K562 (cell line): ENCODE measurements at regions not wholly inside any gene's neighbourhood (a gene's known extent, or its start where the extent isn't known, plus 50 kb on each side); places are given as distances from the start of the nearest gene placed in this dataset.
"Not testable (repeated sequence)": the region's sequence is repeated elsewhere in the genome, so short reads cannot be mapped to it uniquely, and the experiment has no call there.

ENCODE experiments used
- ATAC-seq: fragments of 200-7000 bp; cut with Tn5 transposase; 3 replicates; pipeline ENCODE4 v1.9.1; 2020; ENCODE audit warnings: moderate library complexity
- BruUV-seq: library from RNA; stranded (reverse); fragments of 400-500 nt; replicated peaks from 2 replicates; lab custom pipeline; 2021; lab: Mats Ljungman, UMichigan
- CTCF ChIA-PET: fragments of 300-600 bp; formaldehyde crosslinking; extraction: SDS; loops from one replicate; lab custom pipeline; 2021; ENCODE audit warnings: low intra/inter-chr PET ratio; lab: Yijun Ruan, JAX
- POLR2A ChIA-PET: fragments of 300-600, 350-650 bp; sonication (Branson Sonifier 250); formaldehyde crosslinking; extraction: SDS; loops from one replicate; lab custom pipeline; 2021; ENCODE audit warnings: antibody characterized with exemption, inconsistent platforms; lab: Yijun Ruan, JAX
- DNase-seq, 4 experiments: peaks; one replicate each; pipeline versions ENCODE4 v3.0.0 to v3.0.0-alpha.2; 2011 to 2018; ENCODE audit warnings: low spot score in 3 of 4, mixed read lengths in 3 of 4; ENCODE audit errors: extremely low read depth in 1 of 4
- FAIRE-seq: peaks from 2 replicates; lab custom pipeline; 2011; peaks lifted over from hg19 to GRCh38; lab: Jason Lieb, UNC
- H2AFZ ChIP-seq: 2 replicates; pipeline ENCODE4 v1.6.0; 2011; ENCODE audit warnings: low read depth, low read length, control low read depth, inconsistent platforms
- H3K27ac ChIP-seq: fragments of 200-600 bp; 3 replicates; pipeline ENCODE4 v1.8.0; 2011; ENCODE audit warnings: low read depth, mild to moderate bottlenecking, control low read depth, inconsistent platforms, low read length, moderate library complexity, mixed read lengths; ENCODE audit errors: extremely low read depth
- H3K27me3 ChIP-seq, 2 experiments: fragments of 300-600 bp in 1 of 2; 2 replicates in 1 of 2; 3 replicates in 1 of 2; pipeline versions ENCODE4 v1.6.0 to v1.8.0; 2011; ENCODE audit warnings: inconsistent platforms in 2 of 2, low read length in 2 of 2, mild to moderate bottlenecking in 1 of 2, mixed read lengths in 1 of 2, moderate library complexity in 1 of 2; ENCODE audit not compliant: control insufficient read depth in 2 of 2, insufficient read depth in 2 of 2
- H3K36me3 ChIP-seq: fragments of 300-600 bp; 3 replicates; pipeline ENCODE4 v1.8.0; 2011; ENCODE audit warnings: mild to moderate bottlenecking, low read length, inconsistent platforms; ENCODE audit not compliant: control insufficient read depth, insufficient read depth
- H3K4me1 ChIP-seq, 2 experiments: fragments of 200-600 bp in 1 of 2; replicated peaks in 1 of 2; 2 replicates in 1 of 2; 3 replicates in 1 of 2; pipeline versions ENCODE4 v1.5.1 to v1.8.0; 2011; ENCODE audit warnings: inconsistent platforms in 2 of 2, low read length in 2 of 2, mild to moderate bottlenecking in 1 of 2, mixed read lengths in 1 of 2, moderate library complexity in 1 of 2; ENCODE audit not compliant: control insufficient read depth in 2 of 2, insufficient read depth in 2 of 2
- H3K4me2 ChIP-seq: 2 replicates; pipeline ENCODE4 v1.6.1; 2011; ENCODE audit warnings: low read length, control low read depth, inconsistent platforms, mixed read lengths; ENCODE audit not compliant: insufficient read depth
- H3K4me3 ChIP-seq: fragments of 200-600 bp; sonication (generic), shearing (Covaris generic); 2 replicates; pipeline ENCODE4 v1.5.1; 2016; ENCODE audit warnings: control low read depth, inconsistent platforms
- H3K79me2 ChIP-seq: fragments of 200-600 bp; 3 replicates; pipeline ENCODE4 v1.8.0; 2011; ENCODE audit warnings: low read length, inconsistent platforms; ENCODE audit not compliant: control insufficient read depth, insufficient read depth
- H3K9ac ChIP-seq, 2 experiments: 2 replicates each; pipeline versions ENCODE4 v1.6.0 to v1.6.1; 2011; ENCODE audit warnings: low read depth in 2 of 2, low read length in 2 of 2, control low read depth in 1 of 2, inconsistent platforms in 1 of 2, mild to moderate bottlenecking in 1 of 2, mixed read lengths in 1 of 2; ENCODE audit not compliant: insufficient read depth in 1 of 2
- H3K9me1 ChIP-seq: one replicate; pipeline ENCODE4 v1.6.0; 2011; ENCODE audit warnings: inconsistent platforms, mild to moderate bottlenecking, low read length, moderate library complexity; ENCODE audit not compliant: control insufficient read depth, insufficient read depth
- H3K9me3 ChIP-seq: replicated peaks from 2 replicates; pipeline ENCODE4 v1.5.1; 2011; ENCODE audit warnings: low read depth, low read length, inconsistent platforms; ENCODE audit not compliant: control insufficient read depth, insufficient read depth
- H4K20me1 ChIP-seq: replicated peaks from 2 replicates; pipeline ENCODE4 v1.6.1; 2011; ENCODE audit warnings: low read length, inconsistent platforms, mixed read lengths; ENCODE audit not compliant: control insufficient read depth, insufficient read depth
- WGBS: fragments of 100-300 bp; shearing (Covaris generic); methylation state at CpG from one replicate; pipeline ENCODE4 v1.1.6; 2016; ENCODE audit warnings: low coverage, mixed read lengths; ENCODE audit not compliant: insufficient coverage; ENCODE audit errors: missing lambda C conversion rate; 5-methylcytosine and 5-hydroxymethylcytosine counted together
- in situ Hi-C: fragments of 300-500 bp; cut with MboI; formaldehyde crosslinking; loops from 4 replicates; pipeline ENCODE4 v1.15.0; 2018; ENCODE audit warnings: inconsistent platforms, mixed read lengths
- intact Hi-C: fragments of 100-400 bp; cut with micrococcal nuclease; formaldehyde crosslinking; loops from 2 replicates; pipeline ENCODE4 v1.14.2; 2022
- TF ChIP-seq, protein P1 (sequence below), 3 experiments: IDR thresholded peaks in 2 of 3; conservative IDR thresholded peaks in 1 of 3; 2 replicates each; pipeline ENCODE4 v1.5.1; 2011 to 2012; ENCODE audit warnings: low read length in 3 of 3, mild to moderate bottlenecking in 3 of 3, control low read depth in 2 of 3, improper control_type of control experiment in 1 of 3, inconsistent platforms in 1 of 3, low read depth in 1 of 3, mixed read lengths in 1 of 3, moderate library complexity in 1 of 3; ENCODE audit not compliant: insufficient read depth in 2 of 3

DNA sequence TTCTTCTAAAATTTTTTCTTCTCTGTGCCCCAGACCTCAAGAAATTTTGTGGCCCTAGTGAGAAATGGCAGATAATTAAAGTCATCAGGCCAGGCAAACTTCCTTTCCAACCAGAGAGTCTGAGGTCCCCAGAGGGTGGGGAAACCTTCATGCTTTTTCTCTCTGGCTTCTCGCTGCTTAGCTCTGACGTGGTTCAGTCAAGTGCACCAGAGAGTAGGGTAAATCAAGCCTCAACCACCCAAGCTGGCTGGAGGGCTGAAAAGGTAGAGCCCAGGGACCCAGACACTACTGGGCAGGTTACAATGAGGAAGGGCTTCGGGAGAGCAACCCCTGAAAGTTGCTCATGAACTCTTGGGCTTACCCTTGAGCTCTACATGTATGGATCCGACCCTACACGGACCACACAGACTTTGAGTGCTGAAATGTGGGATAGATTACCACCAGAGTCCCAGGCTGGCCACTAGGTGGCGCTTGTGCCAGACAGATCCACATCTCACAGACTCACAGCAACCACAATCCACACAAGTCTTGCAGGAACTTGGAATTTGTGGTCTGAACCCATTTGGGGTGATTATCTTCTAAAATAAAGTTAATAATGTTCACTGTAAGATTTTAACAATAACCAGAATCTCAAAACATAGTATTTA, 323.5 kb downstream of the KLF13 start:
- in situ Hi-C loops, H4K20me1 ChIP-seq, CTCF ChIA-PET, H3K4me1 ChIP-seq, H3K9ac ChIP-seq, intact Hi-C loops, H3K4me2 ChIP-seq, H3K36me3 ChIP-seq, H3K4me3 ChIP-seq, DNase-seq, BruUV-seq: not testable (repeated sequence)
- peak; percentile 94 for FAIRE-seq
- TF ChIP-seq, protein P1, sequence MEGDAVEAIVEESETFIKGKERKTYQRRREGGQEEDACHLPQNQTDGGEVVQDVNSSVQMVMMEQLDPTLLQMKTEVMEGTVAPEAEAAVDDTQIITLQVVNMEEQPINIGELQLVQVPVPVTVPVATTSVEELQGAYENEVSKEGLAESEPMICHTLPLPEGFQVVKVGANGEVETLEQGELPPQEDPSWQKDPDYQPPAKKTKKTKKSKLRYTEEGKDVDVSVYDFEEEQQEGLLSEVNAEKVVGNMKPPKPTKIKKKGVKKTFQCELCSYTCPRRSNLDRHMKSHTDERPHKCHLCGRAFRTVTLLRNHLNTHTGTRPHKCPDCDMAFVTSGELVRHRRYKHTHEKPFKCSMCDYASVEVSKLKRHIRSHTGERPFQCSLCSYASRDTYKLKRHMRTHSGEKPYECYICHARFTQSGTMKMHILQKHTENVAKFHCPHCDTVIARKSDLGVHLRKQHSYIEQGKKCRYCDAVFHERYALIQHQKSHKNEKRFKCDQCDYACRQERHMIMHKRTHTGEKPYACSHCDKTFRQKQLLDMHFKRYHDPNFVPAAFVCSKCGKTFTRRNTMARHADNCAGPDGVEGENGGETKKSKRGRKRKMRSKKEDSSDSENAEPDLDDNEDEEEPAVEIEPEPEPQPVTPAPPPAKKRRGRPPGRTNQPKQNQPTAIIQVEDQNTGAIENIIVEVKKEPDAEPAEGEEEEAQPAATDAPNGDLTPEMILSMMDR (IDR thresholded peaks at IDR 0.05 in 2 of 3, conservative IDR thresholded peaks at IDR 0.05 in 1 of 3; ENCODE audit: insufficient read depth in 2 of 3, low read depth in 1 of 3, low read length in 3 of 3) = peak in 2 of 3 experiments; percentile 12 to 29; a peak in 2 of 6 replicates
- TF ChIP-seq, all 486 proteins: peak for 1; not testable (repeated sequence) for 485
- peak; percentile 95 for ATAC-seq
- H3K9me3 ChIP-seq, H2AFZ ChIP-seq, POLR2A ChIA-PET, H3K27ac ChIP-seq, H3K79me2 ChIP-seq, H3K27me3 ChIP-seq, H3K9me1 ChIP-seq: not testable (repeated sequence)
- 0% methylated on average over 1 of the region's 6 CpGs for WGBS

DNA sequence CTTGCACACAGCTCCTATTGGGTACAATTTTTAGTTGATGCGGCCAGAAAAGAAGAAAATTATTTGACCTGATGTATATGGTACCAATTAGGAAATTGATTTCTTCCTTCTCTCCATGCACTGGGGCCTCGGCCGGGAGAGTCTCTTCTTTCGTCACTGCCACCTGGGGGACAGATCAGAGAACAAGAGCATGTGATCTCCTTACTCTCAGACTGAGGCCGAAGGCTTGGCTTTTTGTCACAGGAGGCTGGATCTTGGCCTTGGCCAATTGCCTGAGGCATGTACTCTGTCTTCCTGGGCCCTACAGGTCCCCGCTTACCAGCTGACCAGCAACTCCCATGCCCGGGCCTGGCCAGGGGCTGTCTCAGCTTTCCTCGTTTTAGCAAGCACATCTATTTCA, 330.3 kb downstream of the KLF13 start:
- intact Hi-C loops, H2AFZ ChIP-seq, H3K36me3 ChIP-seq, H3K9ac ChIP-seq, in situ Hi-C loops, CTCF ChIA-PET, BruUV-seq, H3K27me3 ChIP-seq, H3K4me3 ChIP-seq, DNase-seq, POLR2A ChIA-PET, H4K20me1 ChIP-seq, ATAC-seq, FAIRE-seq, H3K9me3 ChIP-seq, H3K79me2 ChIP-seq, H3K9me1 ChIP-seq, H3K4me2 ChIP-seq, H3K4me1 ChIP-seq, H3K27ac ChIP-seq: not testable (repeated sequence)
- WGBS = 0% methylated on average over 4 of the region's 8 CpGs
